ENCODE measurements at regions not wholly inside any gene's neighbourhood (a gene's known extent, or its start where the extent isn't known, plus 50 kb on each side); places are given as distances from the start of the nearest gene placed in this dataset.
"Not testable (repeated sequence)": the region's sequence is repeated elsewhere in the genome, so short reads cannot be mapped to it uniquely, and the experiment has no call there.

GRCh38 chr6:20340068-20340848 is 61.4 kb upstream of the E2F3 start:
- Mint-ChIP-seq H3K9me3 (no peaks in the 10 kb centered on the region), H3K27me3 (no peaks in the 10 kb centered on the region), H3K36me3 (no peaks in the 10 kb centered on the region), H3K4me1 (peaks cover 3 to 6% of the 10 kb centered on the region in 2 donors), H3K4me3 (no peak overlapping the region), H3K27ac (no peak overlapping the region)
- DNase-seq = no peak
- no peak for ATAC-seq (replicated peaks)

GRCh38 chr6:20341096-20341495 is 60.6 kb upstream of the E2F3 start:
- Mint-ChIP-seq H3K36me3 (no peaks in the 10 kb centered on the region), H3K27ac (no peak overlapping the region), H3K4me1 (peaks cover 2 to 4% of the 10 kb centered on the region in 2 donors), H3K27me3 (no peaks in the 10 kb centered on the region), H3K4me3 (no peak overlapping the region), H3K9me3 (no peaks in the 10 kb centered on the region)
- DNase-seq = no peak
- no peak for ATAC-seq (replicated peaks)

- H3K4me1 Mint-ChIP-seq = no peaks in the 10 kb centered on the region
- no peak for DNase-seq
Observed at GRCh38 chr6:20341564-20341963, 60.1 kb upstream of the E2F3 start.

GRCh38 chr6:20346948-20347347 is 54.7 kb upstream of the E2F3 start:
- DNase-seq; H3K27me3 Mint-ChIP-seq; H3K27ac Mint-ChIP-seq; H3K9me3 Mint-ChIP-seq; H3K36me3 Mint-ChIP-seq; H3K4me3 Mint-ChIP-seq; ATAC-seq (replicated peaks); H3K4me1 Mint-ChIP-seq: not testable (repeated sequence)

More at GRCh38 chr6:20341564-20341963, 60.1 kb upstream of the E2F3 start:
- Mint-ChIP-seq H3K27me3 (no peaks in the 10 kb centered on the region), H3K27ac (no peak overlapping the region), H3K9me3 (no peaks in the 10 kb centered on the region), H3K36me3 (no peaks in the 10 kb centered on the region), H3K4me3 (no peak overlapping the region)
- no peak for ATAC-seq (replicated peaks)

- H3K27ac Mint-ChIP-seq = no peak overlapping the region
- no peak for ATAC-seq (replicated peaks)
- peaks cover 0 to 4% of the 10 kb centered on the region in 2 donors for H3K9me3 Mint-ChIP-seq
- H3K4me3 Mint-ChIP-seq = no peak overlapping the region
- DNase-seq = no peak
- no peaks in the 10 kb centered on the region for H3K36me3 Mint-ChIP-seq
- peaks cover 0 to 6% of the 10 kb centered on the region in 2 donors for H3K27me3 Mint-ChIP-seq
- H3K4me1 Mint-ChIP-seq = no peaks in the 10 kb centered on the region
Observed at GRCh38 chr6:20348041-20348440, 53.6 kb upstream of the E2F3 start.

GRCh38 chr6:20349225-20349624 is 52.5 kb upstream of the E2F3 start:
- ATAC-seq (replicated peaks) = no peak

GRCh38 chr6:20350215-20350614 is 51.5 kb upstream of the E2F3 start:
- no peak for DNase-seq
- Mint-ChIP-seq H3K36me3 (no peaks in the 10 kb centered on the region), H3K4me1 (no peaks in the 10 kb centered on the region), H3K27ac (no peak overlapping the region), H3K27me3 (peaks cover 0 to 6% of the 10 kb centered on the region in 2 donors), H3K4me3 (no peak overlapping the region), H3K9me3 (peaks cover 0 to 7% of the 10 kb centered on the region in 2 donors)
- ATAC-seq (replicated peaks) = no peak

More at GRCh38 chr6:20349225-20349624, 52.5 kb upstream of the E2F3 start:
- Mint-ChIP-seq H3K9me3 (peaks cover 0 to 7% of the 10 kb centered on the region in 2 donors), H3K27me3 (peaks cover 0 to 6% of the 10 kb centered on the region in 2 donors), H3K27ac (no peak overlapping the region), H3K4me1 (no peaks in the 10 kb centered on the region), H3K36me3 (no peaks in the 10 kb centered on the region), H3K4me3 (no peak overlapping the region)
- DNase-seq = no peak

GRCh38 chr6:20351534-20351933 is 50.1 kb upstream of the E2F3 start:
- peaks cover 0 to 7% of the 10 kb centered on the region in 2 donors for H3K9me3 Mint-ChIP-seq
- H3K27ac Mint-ChIP-seq = no peak overlapping the region
- peaks cover 0 to 8% of the 10 kb centered on the region in 2 donors for H3K27me3 Mint-ChIP-seq
- no peak overlapping the region for H3K4me3 Mint-ChIP-seq
- no peaks in the 10 kb centered on the region for H3K36me3 Mint-ChIP-seq
- DNase-seq (no peak), ATAC-seq (replicated peaks) (no peak)
- no peaks in the 10 kb centered on the region for H3K4me1 Mint-ChIP-seq

Measured in stimulated activated naive B cell treated with anti-CD40 and anti-IgM and Interleukin-4, amounts not matched to agents 10 μg/mL and 1 μg/mL and 100 μg/mL, for 72 hours (primary cell).